GM18858 (cell line): ENCODE measurements at regions not wholly inside any gene's neighbourhood (a gene's known extent, or its start where the extent isn't known, plus 50 kb on each side); places are given as distances from the start of the nearest gene placed in this dataset.
"Not testable (repeated sequence)": the region's sequence is repeated elsewhere in the genome, so short reads cannot be mapped to it uniquely, and the experiment has no call there.

Experiments
- ATAC-seq: cut with Tn5 transposase; IDR thresholded peaks from one replicate; pipeline ENCODE4 v1.9.1; 2021; ENCODE audit not compliant: unreplicated experiment

DNA sequence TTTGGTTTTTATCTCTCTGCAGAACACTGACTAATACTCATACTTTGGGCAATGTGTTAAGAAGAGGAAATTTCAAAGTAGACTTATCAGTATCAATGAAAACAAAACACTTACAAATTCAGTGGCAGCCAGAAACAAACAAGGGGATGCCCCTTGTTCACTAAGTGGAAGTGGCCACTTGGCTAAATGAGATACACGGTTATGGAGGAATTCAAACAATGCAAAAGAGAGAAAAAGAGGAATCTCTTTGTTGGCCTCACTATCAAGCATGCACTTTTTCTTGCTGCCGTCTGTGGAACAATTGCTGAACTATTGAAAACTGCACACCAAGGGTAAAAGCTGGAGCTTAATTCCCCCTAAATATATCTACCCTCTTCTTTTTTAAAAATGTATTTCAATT is 2044.9 kb upstream of the CDH6 start:
- no peak for ATAC-seq

DNA sequence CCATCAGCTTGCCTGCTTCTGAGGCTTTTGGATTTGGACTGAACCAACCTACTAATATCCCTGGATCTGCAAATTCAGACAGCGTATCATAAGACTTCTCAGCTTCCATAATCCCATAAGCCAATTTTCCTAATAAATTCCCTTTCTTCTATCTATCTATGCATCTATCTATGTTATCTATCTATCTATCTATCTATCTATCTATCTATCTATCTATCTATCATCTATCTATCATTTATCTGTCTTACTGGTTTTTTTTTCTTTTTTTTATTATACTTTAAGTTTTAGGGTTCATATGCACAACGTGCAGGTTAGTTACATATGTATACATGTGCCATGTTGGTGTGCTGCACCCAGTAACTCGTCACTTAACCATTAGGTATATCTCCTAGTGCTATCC is 2045.4 kb upstream of the CDH6 start:
- ATAC-seq = no peak

DNA sequence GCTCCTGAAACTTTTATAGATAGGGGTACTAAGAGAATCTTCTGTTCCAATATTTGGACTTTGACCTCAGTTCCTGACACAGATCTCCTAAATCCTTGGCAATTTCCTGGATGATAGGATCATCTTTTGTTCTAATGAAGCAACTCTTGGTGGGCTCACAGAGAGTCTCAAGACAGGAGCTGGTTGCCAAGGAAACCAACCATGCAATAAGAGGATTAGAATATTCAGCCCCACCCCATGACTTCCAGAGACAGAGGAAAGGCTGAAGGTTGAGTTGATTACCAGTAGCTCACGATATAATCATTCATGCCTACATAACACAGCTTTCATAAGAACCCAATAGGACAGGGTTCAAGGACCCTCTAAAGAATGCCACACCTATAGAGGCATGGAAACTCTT is 2050.2 kb upstream of the CDH6 start:
- ATAC-seq = no peak

DNA sequence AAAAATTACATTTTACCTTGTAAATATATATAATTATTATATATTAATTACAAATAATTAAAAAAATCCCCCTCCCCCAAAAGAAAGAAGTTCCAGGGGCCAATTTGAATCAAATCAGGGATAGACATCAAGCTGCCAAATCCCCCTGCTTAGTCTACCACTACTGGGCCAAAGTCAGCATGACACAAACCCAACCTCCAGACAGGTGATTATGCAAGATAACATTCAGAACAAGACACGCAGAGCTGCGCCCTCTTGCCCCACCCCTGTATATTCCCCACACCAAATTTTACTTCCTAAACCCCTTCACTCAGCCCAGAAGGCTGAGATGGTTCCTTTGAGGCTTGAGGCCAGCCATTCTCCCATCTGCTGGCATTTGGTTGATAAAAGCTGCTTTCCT is 2059.1 kb upstream of the CDH6 start:
- no peak for ATAC-seq

DNA sequence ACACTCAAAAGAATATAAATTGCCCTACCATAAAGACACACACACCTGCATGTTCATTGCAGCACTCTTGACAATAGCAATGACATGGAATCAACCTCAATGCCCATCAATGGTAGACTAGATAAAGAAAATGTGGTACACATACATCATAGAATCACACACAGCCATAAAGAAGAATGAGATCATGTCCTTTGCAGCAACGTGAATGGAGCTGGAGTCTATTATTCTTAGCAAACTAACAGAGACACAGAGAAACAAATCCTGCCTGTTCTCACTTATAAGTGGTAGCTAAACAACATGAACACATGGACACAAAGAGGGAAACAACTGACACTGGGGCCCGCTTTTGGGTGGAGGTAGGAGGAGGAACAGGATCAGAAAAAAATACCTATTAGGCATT is 2062.2 kb upstream of the CDH6 start:
- ATAC-seq = no peak

- ATAC-seq = no peak
These were observed 2062.7 kb upstream of the CDH6 start for GRCh38 chr5:29130786-29131185.

DNA sequence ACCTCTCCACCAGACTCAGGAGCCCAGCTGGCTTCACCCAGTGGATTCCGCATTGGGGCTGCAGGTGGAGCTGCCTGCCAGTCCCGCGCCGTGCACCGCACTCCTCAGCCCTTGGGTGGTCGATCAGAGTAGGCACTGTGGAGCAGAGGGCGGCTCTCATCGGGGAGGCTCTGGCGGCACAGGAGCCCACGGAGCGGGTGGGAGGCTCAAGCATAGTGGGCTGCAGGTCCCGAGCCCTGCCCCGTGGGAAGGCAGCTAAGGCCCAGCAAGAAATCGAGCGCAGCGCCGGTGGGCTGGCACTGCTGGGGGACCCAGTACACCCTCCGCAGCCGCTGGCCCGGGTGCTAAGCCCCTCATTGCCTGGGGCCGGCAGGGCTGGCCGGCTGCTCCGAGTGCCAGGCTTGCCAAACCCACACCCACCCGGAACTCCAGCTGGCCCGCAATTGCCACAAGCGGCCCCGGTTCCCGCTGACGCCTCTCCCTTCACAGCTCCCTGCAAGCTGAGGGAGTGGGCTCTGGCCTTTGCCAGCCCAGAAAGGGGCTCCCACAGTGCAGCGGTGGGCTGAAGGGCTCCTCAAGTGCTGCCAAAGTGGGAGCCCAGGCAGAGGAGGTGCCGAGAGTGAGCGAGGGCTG is 2065.8 kb upstream of the CDH6 start:
- ATAC-seq = not testable (repeated sequence)

DNA sequence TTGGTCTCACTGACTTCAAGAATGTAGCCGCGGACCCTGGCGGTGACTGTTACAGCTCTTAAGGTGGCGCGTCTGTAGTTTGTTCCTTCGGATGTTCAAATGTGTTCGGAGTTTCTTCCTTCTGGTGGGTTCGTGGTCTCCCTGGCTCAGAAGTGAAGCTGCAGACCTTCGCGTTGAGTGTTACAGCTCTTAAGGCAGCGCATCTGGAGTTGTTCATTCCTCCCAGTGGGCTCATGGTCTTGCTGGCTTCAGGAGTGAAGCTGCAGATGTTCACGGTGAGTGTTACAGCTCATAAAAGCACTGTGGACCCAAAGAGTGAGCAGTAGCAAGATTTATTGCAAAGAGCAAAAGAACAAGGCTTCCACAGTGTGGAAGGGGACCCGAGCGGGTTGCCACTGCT is 2067.0 kb upstream of the CDH6 start:
- not testable (repeated sequence) for ATAC-seq

DNA sequence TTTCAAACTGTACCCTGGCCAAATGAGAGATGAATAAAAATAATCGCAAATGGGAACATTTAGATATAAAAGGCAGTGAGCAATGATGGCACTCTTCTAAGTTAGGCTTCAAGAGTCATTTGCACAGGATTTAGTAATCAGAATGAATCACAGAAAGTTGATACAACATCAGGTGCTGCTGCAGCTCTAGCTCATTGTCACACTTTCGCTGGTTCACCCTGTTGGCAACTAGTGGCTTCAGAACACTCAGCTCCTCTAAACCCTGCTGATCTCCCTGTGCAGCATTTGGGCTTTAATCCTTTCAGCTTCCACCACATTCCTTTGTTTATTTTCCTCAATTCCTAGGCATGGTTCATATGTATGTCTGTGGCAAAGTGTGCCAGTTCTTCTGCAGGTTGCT is 2071.2 kb upstream of the CDH6 start:
- ATAC-seq = no peak

DNA sequence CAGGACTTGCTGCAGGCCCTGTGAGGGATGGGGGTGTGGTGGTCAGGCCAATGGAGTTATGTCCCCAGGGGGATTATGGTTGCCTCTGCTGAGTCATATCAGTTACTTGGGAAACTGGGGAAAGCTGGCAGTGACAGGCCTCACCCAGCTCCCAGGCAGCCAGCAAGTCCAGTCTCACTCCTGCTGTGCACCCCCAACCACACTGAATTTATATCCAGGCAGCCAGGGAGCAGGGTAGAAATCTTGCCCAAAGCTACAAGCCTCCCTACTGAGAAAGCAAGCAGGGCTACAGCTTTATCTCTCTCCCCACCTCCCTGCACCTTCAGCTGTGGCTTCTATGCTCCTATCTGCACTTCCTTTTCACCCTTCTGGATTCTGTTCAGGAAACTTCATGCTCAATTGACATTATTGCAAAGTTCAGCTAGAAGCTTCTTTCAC is 2076.0 kb upstream of the CDH9 start:
- no peak for ATAC-seq

DNA sequence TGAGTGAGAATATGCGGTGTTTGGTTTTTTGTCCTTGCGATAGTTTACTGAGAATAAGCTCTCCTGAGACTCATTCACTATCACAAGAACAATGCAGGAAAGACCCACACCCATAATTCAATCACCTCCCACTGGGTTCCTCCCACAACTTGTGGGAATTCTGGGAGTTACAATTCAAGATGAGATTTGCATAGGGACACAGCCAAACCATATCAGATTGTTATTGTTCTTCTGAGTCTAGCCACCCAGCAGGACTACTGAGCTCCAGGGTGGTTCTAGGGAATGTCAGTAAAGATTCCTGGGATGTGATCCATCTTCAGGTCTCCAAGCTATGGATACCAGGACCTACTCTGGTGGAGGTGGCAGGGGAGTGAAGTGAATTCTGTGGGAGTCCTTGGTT is 2075.1 kb upstream of the CDH9 start:
- no peak for ATAC-seq

DNA sequence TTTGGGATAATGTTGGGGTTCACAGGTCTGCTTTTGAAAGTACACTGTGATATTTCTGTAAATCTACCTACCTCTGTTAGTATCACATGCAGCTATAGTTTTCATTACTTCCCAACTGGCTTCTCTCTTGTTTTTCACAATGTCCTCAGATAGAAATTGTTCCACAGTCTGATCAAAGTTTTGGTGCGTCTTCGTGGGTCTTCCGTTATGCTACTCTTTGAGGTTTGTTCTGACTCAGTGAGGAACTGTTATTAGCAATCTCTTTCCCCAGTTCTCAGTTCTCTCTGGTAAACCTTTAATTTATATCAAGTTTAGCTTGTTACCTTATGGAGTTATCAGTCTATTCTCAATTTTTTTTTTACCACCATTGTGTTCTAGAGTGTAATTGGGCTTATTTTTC is 2061.2 kb upstream of the CDH9 start:
- no peak for ATAC-seq

- ATAC-seq = no peak
These were observed 2051.3 kb upstream of the CDH9 start for GRCh38 chr5:29089591-29090130.

GRCh38 chr5:29085142-29085541 is 2046.8 kb upstream of the CDH9 start:
- ATAC-seq = no peak

- no peak for ATAC-seq
These were observed 2041.4 kb upstream of the CDH9 start for GRCh38 chr5:29079771-29080170.

- ATAC-seq = no peak
These were observed 2039.1 kb upstream of the CDH9 start for GRCh38 chr5:29077451-29077850.

DNA sequence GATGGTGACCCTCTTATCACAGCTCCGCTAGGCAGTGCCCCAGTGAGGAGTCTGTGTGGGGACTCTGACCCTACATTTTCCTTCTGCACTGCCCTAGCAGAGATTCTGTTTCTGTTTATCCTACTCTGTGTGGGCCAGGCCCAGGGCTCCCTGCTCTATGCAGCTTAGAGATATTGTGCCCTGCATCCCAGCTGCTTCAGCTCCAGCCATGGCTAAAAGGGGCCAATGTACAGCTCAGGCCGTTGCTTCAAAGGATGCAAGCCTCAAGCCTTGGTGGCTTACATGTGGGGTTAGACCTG is 2030.7 kb upstream of the CDH9 start:
- ATAC-seq = no peak

DNA sequence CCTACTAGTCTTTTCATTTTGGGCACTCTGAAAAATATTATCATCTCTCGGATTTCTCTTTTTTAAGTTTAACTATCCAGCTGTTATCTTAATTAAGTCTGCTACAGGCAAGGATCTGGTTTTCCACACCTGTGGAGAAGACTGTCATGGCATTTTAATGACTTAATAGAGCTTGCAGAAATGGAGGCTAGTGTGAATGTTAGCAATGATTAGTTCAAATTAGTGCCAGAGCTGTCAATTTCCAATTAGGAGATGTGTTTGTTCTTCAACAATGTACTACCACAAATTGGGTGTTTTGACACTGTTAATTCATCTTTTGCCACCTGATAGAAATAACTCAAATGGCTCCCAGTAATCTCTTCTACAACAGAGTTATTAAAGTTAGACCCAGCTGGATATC is 2023.0 kb upstream of the CDH9 start:
- ATAC-seq = no peak

DNA sequence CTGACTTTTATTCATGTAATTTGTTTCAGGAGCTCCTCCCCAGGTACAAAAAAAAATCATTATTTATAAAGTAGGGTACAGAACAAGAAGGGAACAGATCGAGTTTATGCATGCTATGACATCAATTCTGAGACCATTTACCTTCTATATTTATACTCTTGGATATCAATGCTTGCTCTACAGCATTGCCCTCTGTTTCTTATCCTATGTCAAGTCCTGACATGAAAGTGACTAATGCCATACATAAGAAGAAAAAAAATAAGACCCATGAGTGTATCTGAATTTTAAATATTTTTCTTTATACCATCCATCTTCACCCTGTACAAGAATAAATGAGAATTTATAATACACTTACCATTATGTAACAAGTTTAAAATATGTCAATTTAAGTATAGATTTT is 2016.3 kb upstream of the CDH9 start:
- ATAC-seq = no peak

DNA sequence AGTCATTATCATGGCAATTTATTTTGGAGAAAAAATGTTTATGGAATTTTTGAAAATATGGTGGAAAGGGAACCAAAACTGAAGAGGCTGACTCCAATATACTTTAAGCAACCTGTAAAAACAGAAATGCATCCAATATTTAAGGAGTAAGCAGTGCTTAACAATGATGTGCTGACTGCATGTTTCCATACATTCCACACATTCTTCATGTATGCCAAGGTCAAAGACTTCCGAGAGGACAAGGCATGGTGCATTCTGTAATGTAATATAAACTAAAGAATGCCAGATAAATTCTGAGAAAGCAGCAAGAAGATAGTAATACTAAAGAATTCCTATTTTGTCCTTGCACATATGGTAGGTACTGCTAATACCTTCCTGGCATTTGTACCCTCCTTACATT is 2015.9 kb upstream of the CDH9 start:
- ATAC-seq = no peak

DNA sequence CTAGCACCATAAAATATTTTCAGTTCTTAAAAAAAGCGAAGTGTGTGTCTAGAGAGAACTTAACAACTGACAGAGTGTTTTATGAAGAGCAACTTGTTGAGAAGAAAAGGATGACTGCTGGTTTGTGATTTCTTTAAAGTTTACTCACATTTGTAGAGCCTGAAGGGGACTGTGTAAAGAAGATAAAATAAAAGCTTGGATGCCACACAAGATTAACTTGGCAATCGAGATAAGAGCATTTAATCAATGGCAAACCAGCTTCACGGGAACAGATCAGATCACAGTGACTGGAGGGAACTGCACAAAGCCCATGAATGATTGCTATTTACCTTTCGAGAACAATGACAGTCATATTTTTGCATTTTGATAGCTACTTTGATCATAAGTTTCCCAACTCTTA is 2013.1 kb upstream of the CDH9 start:
- no peak for ATAC-seq

- ATAC-seq = no peak
These were observed 2003.8 kb upstream of the CDH9 start for GRCh38 chr5:29042152-29042551.

DNA sequence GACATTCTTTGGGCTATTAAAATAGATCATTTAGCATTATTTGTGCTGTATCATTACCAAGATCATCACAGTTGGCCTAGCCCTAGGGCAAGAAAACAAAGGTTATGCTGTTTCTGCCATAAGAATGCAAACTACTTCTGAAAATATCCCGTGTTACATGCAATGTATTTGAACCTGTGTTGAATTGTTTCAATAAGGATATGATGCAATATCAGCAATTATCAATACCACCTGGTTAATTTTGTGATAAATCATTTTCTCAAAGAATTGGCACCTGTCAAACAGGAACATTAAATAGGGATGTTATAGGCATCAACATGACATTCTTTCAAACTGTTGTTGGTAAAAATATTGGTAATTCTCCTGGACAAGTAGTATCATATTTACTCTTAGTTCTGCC is 2002.0 kb upstream of the CDH9 start:
- no peak for ATAC-seq

GRCh38 chr5:29039994-29040393 is 2001.6 kb upstream of the CDH9 start:
- ATAC-seq = no peak
